Endothelial cell of umbilical vein (primary cell): ENCODE measurements at regions not wholly inside any gene's neighbourhood (a gene's known extent, or its start where the extent isn't known, plus 50 kb on each side); places are given as distances from the start of the nearest gene placed in this dataset.

Source experiments
- BruUV-seq: library from RNA; stranded (reverse); fragments of 400-500 nt; replicated peaks from 2 replicates; lab custom pipeline; 2021; lab: Mats Ljungman, UMichigan
- CTCF ChIA-PET: fragments of 300-600, 350-600 bp; sonication (Branson Sonifier 250); formaldehyde crosslinking; loops from one replicate; lab custom pipeline; 2021; ENCODE audit warnings: antibody characterized with exemption, inconsistent platforms; lab: Charles Lee
- POLR2A ChIA-PET: fragments of 300-600, 350-600 bp; sonication (Branson Sonifier 250); formaldehyde crosslinking; loops from one replicate; lab custom pipeline; 2021; ENCODE audit warnings: antibody characterized with exemption, inconsistent platforms; lab: Charles Lee
- DNase-seq: peaks from one replicate; pipeline ENCODE4 v3.0.0-alpha.2; 2011; ENCODE audit warnings: low read depth, low spot score
- FAIRE-seq: peaks from 2 replicates; lab custom pipeline; 2011; peaks lifted over from hg19 to GRCh38; lab: Jason Lieb, UNC
- H2AFZ ChIP-seq: 2 replicates; pipeline ENCODE4 v1.6.0; 2012; ENCODE audit warnings: low read depth, low read length, control low read depth, inconsistent platforms
- H3K27ac ChIP-seq: 2 replicates; pipeline ENCODE4 v1.5.1; 2011; ENCODE audit warnings: low read depth, mild to moderate bottlenecking, control low read depth, low read length, moderate library complexity; ENCODE audit not compliant: insufficient read depth
- H3K27me3 ChIP-seq, 2 experiments: 2 replicates each; pipeline versions ENCODE4 v1.6.0 to v1.6.1; 2011; ENCODE audit warnings: low read length in 2 of 2, mixed read lengths in 1 of 2; ENCODE audit not compliant: control insufficient read depth in 2 of 2, insufficient read depth in 2 of 2
- H3K36me3 ChIP-seq, 2 experiments: 2 replicates in 1 of 2; 3 replicates in 1 of 2; pipeline ENCODE4 v1.5.1; 2011; ENCODE audit warnings: low read length in 2 of 2, mild to moderate bottlenecking in 1 of 2, moderate library complexity in 1 of 2; ENCODE audit not compliant: control insufficient read depth in 2 of 2, insufficient read depth in 2 of 2; ENCODE audit errors: extremely low read depth in 1 of 2
- H3K4me1 ChIP-seq: 3 replicates; pipeline ENCODE4 v1.5.1; 2011; ENCODE audit warnings: mild to moderate bottlenecking, low read length; ENCODE audit not compliant: control insufficient read depth, insufficient read depth; ENCODE audit errors: extremely low read depth
- H3K4me2 ChIP-seq: 2 replicates; pipeline ENCODE4 v1.6.1; 2011; ENCODE audit warnings: low read length, control low read depth, mixed read lengths; ENCODE audit not compliant: insufficient read depth
- H3K4me3 ChIP-seq, 3 experiments: fragments of 200-600 bp in 1 of 3; sonication (generic), shearing (Covaris generic) in 1 of 3; replicated peaks in 1 of 3; 2 replicates each; pipeline ENCODE4 v1.5.1; 2011 to 2016; ENCODE audit warnings: control low read depth in 3 of 3, low read length in 3 of 3, mild to moderate bottlenecking in 2 of 3, inconsistent platforms in 1 of 3, low read depth in 1 of 3, moderate library complexity in 1 of 3; ENCODE audit not compliant: insufficient read depth in 1 of 3
- H3K79me2 ChIP-seq: 2 replicates; pipeline ENCODE4 v1.6.0; 2012; ENCODE audit warnings: low read length, inconsistent platforms; ENCODE audit not compliant: control insufficient read depth, insufficient read depth
- H3K9ac ChIP-seq: replicated peaks from 2 replicates; pipeline ENCODE3; 2011; ENCODE audit warnings: low read length, control low read depth; ENCODE audit not compliant: insufficient read depth; ENCODE audit errors: extremely low read depth
- H3K9me1 ChIP-seq: replicated peaks from 3 replicates; pipeline ENCODE4 v1.6.0; 2011; ENCODE audit warnings: mild to moderate bottlenecking, low read length; ENCODE audit not compliant: control insufficient read depth, insufficient read depth; ENCODE audit errors: extremely low read depth
- H3K9me3 ChIP-seq: replicated peaks from 2 replicates; pipeline ENCODE4 v1.5.1; 2012; ENCODE audit warnings: low read length, inconsistent platforms; ENCODE audit not compliant: control insufficient read depth, insufficient read depth
- H4K20me1 ChIP-seq: replicated peaks from 2 replicates; pipeline ENCODE3; 2011; ENCODE audit warnings: mild to moderate bottlenecking, low read length; ENCODE audit not compliant: control insufficient read depth, insufficient read depth; ENCODE audit errors: extremely low read depth
- CTCF ChIP-seq, 2 donors: IDR thresholded peaks; 1 replicate in 1 of 2; 2 replicates in 1 of 2; pipeline ENCODE4 v1.5.1; 2011; ENCODE audit warnings: low read length in 2 of 2, mild to moderate bottlenecking in 2 of 2, moderate library complexity in 2 of 2, control low read depth in 1 of 2, inconsistent platforms in 1 of 2, low read depth in 1 of 2; ENCODE audit not compliant: insufficient read depth in 1 of 2; ENCODE audit errors: extremely low read depth in 1 of 2
- EZH2 ChIP-seq: IDR thresholded peaks from 2 replicates; pipeline ENCODE4 v1.6.1; 2012; ENCODE audit warnings: borderline replicate concordance, low read depth, mild to moderate bottlenecking, moderate library complexity, low read length, inconsistent platforms; ENCODE audit not compliant: severe bottlenecking
- FOS ChIP-seq: IDR thresholded peaks from 2 replicates; pipeline ENCODE4 v1.6.1; 2011; ENCODE audit warnings: mild to moderate bottlenecking, low read length, moderate library complexity, borderline replicate concordance; ENCODE audit not compliant: insufficient read depth
- GATA2 ChIP-seq: IDR thresholded peaks from 2 replicates; pipeline ENCODE4 v1.7.0; 2011; ENCODE audit warnings: low read depth, mild to moderate bottlenecking, moderate library complexity, mixed read lengths, low read length; ENCODE audit not compliant: insufficient read length, insufficient read depth
- JUN ChIP-seq: IDR thresholded peaks from 2 replicates; pipeline ENCODE4 v1.6.1; 2011; ENCODE audit warnings: borderline replicate concordance, low read depth; ENCODE audit not compliant: insufficient read length, insufficient read depth
- MAX ChIP-seq: IDR thresholded peaks from 2 replicates; pipeline ENCODE4 v1.6.1; 2011; ENCODE audit not compliant: insufficient read depth, insufficient read length
- MYC ChIP-seq: IDR thresholded peaks from one replicate; pipeline ENCODE4 v1.6.1; 2011; ENCODE audit warnings: mild to moderate bottlenecking, low read depth, low read length
- POLR2A ChIP-seq: IDR thresholded peaks from 2 replicates; pipeline ENCODE4 v1.6.1; 2012; ENCODE audit warnings: low read depth, mild to moderate bottlenecking, control low read depth, low read length
- POLR2AphosphoS5 ChIP-seq: IDR thresholded peaks from 2 replicates; pipeline ENCODE4 v1.6.1; 2012; ENCODE audit warnings: low read depth, mild to moderate bottlenecking, control low read depth, low read length, moderate library complexity; ENCODE audit not compliant: insufficient read depth
- dilution Hi-C: fragments of 300-500 bp; cut with MboI; formaldehyde crosslinking; loops from one replicate; pipeline ENCODE4 v1.15.0; 2019; ENCODE audit warnings: low sequenced_read_pairs; ENCODE audit not compliant: extremely low pct_ligation_motif_present
- intact Hi-C: fragments of 100-400 bp; cut with micrococcal nuclease; formaldehyde crosslinking; loops from one replicate; pipeline ENCODE4 v1.10.0; 2022

- Histone ChIP-seq H3K27ac (no peak overlapping the region), H2AFZ (no peak overlapping the region), H3K4me1 (no peaks in the 10 kb centered on the region), H3K79me2 (no peaks in the 10 kb centered on the region), H4K20me1 (no peaks in the 10 kb centered on the region), H3K9me3 (no peaks in the 10 kb centered on the region), H3K27me3 (no peaks in the 10 kb centered on the region), H3K36me3 (no peaks in the 10 kb centered on the region), H3K4me2 (no peak overlapping the region), H3K9ac (no peak overlapping the region), H3K9me1 (no peaks in the 10 kb centered on the region), H3K4me3 (no peak overlapping the region)
- DNase-seq (no peak), FAIRE-seq (no peak)
- POLR2A ChIA-PET = no interaction called here
- BruUV-seq = no TSS peak
- intact Hi-C loops (no loop called here), dilution Hi-C loops (no loop called here)
- CTCF ChIA-PET = interaction anchor here (0.6 kb wide), 1 partner anchor 12 kb away, joined by 3 read pairs; no protein-coding TSS in a partner anchor
- TF ChIP-seq MAX = no peak
- TF ChIP-seq POLR2AphosphoS5 = no peak
- no peak for TF ChIP-seq EZH2
- TF ChIP-seq GATA2 = no peak
- no peak for TF ChIP-seq POLR2A
- TF ChIP-seq JUN = no peak
- TF ChIP-seq CTCF (IDR thresholded peaks at IDR 0.05; ENCODE audit: extremely low read depth in 1 of 2, insufficient read depth in 1 of 2, low read depth in 1 of 2, low read length in 2 of 2) = no peak
- no peak for TF ChIP-seq MYC
- TF ChIP-seq FOS = no peak
Observed at GRCh38 chr3:30263925-30264313, 342.5 kb upstream of the TGFBR2 start.
